Endometrium (tissue), 2 donors: ENCODE measurements at regions not wholly inside any gene's neighbourhood (a gene's known extent, or its start where the extent isn't known, plus 50 kb on each side); places are given as distances from the start of the nearest gene placed in this dataset.
A peak's percentile ranks its signal among the peaks of the same experiment; 100 is the strongest.

Source experiments
- FAIRE-seq: peaks from 2 replicates; lab custom pipeline; 2012; peaks lifted over from hg19 to GRCh38; lab: Jason Lieb, UNC
- donor health status: control.
- donor health status: control.

DNA sequence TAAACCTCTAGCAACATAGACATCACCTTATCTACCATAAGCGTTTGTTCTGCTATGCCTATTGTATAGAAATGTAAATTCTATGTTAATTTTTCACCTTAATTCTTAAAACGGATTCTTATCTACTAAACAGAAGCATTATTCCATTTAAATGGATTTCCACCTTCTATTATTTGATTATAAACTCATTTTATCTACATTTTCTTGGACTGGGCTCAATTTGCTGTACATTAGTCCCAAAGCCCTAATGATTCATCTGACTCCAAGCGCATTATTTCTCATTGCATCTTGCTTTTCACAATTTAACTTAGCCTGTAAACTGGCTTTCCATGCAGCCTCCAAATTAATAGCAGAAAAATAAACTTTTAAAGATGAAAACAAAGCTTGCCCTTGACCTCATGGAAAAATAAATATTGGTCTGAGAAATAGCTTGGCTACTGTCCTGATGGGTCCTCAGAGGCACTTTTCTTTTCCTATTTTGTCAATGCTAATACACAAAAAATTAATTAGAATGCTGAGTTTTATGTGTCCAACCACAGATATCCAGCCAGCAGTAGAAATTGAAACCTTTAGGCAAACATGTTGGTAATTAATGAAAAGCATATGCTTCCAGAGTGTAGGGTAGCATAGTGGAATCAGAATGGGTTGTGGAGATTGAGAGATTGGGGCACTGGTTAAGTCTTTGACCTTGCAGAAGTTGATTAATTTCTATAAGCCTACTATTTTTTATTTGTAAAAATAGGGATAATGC lies 81.4 kb upstream of the CFAP20DC start:
- FAIRE-seq: peak; percentile 98

DNA sequence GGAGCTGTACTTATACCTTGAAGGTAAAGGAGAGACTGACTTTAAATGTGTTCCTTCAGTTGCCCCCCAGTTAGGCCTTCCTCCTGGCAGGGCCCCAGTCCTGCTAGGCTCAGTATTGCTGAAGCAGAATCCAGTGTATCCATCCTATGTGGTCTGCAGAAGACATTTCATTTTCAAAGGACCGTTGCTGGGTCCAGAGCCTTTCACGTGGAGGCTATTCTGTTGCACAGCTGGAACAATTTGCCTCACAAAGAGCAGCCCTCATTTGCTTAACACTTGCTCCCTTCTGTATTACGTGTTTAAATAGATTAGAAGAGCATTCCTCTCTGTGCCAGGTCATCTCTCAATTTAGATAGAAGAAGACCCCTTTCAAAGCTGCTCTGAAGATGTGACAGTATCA lies 78.9 kb upstream of the CFAP20DC start:
- no peak for FAIRE-seq

DNA sequence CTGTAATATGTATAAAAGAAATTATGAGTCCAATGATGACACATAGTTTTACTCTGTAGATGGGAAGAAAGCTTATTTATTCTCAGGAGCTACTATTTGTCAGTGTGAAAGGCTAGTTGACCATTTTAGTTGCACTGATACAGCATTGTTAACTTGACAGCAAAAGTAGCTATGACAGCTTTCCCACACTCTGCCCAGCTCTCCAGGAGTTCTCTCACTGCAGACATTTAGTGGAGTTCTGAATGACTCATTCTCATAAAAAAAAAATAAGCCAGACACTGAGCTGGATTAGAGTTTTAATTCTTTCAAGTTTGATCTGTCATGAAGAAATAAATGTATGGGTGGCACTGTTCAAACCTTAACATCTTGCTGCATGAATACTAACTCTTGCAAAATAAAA lies 77.2 kb upstream of the CFAP20DC start:
- FAIRE-seq: no peak

DNA sequence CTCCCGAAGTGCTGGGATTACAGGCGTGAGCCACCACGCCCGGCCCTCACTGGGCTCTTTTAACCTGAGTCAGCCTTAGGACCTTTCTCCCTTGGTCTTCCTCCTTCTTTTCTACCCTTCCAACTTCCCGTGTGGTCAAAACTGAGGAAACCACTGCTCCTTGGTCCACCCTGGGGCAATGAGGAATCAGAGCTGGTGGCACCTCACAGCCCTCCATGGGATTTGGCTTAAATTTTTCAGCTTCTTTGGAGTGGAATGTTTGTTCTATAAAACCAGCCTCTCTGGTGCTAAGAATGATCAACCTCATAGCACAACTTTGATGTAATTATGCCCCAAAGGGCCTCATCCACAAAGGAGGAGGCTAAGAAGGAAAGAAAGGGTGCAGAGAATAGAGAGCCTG lies 76.6 kb upstream of the CFAP20DC start:
- no peak for FAIRE-seq

DNA sequence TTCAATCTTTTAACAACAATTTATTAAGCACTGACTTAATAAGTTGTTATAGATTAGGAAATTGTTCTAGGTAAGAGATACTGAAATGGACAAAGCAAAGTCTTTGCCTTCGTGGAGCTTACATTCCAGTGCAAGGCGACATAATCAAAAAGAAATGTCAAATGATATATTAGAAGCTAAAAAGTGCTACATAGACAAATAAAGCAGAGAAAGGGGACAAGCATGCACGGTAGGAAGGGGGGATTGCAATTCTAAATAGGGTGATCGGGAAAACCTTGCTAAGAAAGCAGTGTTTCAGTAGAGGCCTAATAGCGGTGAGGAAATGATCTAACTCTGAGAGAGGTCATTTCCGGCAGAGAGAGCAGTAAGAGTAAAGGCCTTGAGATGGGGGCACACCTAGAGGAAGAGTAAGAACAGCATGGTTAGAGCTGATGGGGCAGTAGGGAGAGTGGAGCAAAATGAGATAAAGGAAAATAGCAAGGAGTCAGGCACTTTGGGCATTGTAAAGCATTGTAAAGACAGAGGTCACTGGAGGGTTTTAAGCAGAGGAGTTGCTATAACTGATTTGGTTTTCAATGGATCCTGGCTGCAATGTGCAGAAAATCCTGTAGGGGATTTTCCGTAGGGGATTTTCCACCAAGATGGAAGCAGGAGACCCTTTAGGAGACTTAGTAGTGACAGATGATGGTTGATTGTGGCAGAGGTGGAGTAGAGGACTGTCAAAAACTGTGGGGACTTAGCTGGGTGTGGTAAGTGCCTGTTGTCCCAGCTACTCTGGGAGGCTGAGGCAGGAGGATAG lies 71.7 kb upstream of the CFAP20DC start:
- no peak for FAIRE-seq

DNA sequence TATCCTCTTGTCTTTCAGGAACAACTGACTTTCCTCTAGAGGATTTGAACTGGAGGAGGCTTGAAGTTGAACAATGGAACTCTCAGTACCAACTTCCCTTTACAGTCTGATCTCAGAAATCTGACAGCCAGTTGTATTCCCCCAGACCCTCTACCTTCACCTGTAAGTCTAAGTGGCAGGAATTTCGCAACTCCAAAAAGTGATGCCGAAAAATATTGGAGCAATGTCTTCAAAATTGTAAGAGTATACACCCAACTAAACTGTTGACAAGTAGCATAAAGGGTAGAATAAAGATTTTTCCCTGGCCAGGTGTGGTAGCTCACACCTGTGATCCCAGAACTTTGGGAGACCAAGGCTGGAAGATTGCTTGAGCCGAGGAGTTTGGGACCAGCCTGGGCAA lies 69.1 kb upstream of the CFAP20DC start:
- FAIRE-seq: no peak

DNA sequence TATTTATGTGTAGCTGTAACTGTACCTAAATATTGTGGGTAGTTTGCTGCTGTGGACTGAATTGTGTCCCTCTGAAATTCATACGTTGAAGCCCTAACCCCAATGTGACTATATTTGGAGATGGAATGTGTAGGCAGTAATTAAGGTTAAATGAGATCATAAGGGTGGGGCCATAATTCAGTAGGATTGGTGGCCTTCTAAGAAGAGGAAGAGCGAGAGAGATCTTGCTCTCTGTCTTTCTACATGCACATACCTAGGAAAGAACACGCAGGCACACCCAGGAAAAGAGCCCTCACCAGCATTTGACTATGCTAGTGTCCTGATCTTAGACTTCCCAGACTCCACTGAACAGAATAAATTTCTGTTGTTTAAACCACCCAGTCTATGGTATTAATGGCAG lies 67.6 kb upstream of the CFAP20DC start:
- FAIRE-seq: no peak

DNA sequence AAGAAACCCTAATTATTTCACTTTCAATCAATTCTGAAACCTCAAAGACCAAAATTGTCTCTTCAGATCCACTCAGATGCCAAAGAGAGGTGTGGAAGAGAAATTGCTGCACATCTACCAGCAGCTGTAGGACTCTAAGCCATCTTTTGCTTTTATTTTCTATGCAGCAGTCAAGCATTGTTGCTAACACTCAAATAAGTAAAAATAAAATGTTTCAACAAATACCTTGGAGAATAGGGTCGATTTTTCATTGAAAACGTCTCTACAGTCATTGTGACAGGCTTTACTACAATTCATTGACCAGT lies 66.4 kb upstream of the CFAP20DC start:
- no peak for FAIRE-seq

DNA sequence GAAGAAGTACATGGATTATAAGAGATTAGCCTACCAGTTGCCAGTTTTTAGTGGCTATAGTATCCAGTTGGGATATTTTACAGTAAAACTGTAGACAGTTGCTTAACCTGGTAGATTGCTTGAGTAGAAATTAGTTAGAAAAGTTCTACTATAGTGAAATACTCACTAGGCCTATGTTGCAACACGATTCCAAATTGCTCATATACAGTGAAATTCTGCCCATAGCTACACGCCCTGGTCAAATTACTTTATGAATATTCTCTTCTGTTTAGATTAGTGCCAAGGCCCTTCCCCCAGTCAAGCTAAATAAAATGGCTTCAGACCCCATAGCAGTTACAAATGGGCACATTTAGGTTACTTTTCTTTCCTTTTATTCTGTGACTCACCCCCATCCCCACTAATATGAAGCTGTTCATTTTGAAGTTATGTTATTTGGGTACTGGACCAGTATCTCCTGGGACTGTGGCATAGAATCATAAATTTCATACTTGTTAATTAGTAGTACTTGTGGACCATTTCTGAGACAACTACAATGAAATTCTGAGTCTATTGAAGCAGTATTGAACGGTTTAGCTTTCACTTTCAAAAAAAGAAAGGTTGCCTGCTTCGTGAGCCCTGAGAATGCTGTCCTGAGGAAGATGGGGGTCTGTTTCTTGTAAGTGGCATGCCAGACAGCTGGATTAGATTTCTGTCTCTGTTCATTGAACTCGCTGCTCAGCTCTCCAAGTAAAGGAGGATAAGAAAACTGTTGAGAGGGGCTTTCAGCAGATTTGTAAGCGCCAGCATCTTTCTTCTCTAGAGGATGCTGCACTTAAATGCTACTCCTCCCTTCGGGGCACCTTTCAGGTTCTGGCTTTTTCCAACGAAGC lies 65.8 kb upstream of the CFAP20DC start:
- no peak for FAIRE-seq

DNA sequence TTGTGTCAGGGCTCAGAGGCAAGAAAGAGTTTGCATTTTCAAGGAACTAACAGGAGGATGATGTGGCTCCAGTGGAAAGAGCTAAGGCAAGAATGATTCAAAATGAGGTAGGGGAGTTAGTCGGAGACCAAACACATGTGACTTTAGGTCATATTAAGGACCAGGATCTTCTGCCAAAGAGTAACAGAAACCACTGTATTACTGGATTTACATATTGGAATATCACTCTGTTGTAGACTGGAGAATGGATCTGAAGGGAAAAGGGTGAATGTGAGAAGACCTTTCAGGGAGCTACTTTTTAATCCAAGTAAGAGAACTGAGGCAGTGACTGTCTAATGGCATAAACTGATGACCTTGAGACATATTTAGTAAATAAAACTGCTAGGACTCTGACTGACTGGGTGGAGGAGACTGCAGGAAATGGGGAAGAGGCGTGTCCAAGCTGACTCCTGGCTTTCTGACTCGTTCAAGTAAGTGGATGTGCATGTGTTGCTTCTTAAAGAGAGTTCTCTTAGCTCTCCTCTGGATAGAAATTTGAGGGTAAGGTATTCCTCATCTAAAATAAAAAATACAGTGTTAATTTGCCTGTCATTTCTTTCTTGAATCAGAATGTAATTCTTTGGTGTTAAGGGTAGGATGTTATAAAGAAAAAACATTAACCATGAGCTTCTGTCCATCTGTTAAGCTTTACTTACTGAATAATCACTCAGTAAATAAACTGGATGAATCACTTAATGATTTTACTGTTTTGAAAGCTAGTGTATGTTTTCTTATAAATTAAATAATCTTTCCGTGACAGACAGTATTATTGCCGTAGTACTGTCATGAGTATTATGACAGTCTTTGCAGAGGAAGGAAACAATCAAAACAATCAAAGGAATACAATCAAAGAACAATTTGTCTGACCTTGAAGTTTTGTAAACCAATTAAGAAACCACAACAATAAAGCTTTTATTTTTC lies 58.3 kb upstream of the CFAP20DC start:
- no peak for FAIRE-seq

DNA sequence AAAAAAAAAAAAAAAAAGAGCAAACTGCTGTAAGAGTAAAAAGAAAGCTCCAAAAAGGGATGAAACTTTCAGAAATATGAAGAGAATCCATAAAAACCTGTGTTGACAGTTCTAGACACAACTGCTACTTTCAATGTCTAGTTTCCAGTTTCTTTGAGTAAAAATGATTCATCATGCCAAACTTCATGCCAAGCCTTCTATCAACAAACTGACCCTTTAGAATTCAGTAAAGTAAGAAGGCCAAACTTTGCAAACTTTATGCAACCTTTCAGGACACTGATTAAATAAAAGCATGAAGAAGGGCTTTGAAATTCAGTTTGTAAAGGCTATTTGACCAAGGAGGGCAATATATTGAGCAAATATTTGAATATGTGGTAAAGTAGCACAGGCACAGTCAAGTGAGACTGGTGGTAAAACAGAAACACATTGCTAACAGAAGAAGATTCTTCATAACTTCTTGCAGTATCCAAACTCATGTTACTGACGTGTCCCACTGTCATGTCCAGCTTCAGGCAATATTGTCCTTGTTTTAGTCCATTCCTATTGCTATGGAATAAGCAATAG lies 56.3 kb upstream of the CFAP20DC start:
- no peak for FAIRE-seq

DNA sequence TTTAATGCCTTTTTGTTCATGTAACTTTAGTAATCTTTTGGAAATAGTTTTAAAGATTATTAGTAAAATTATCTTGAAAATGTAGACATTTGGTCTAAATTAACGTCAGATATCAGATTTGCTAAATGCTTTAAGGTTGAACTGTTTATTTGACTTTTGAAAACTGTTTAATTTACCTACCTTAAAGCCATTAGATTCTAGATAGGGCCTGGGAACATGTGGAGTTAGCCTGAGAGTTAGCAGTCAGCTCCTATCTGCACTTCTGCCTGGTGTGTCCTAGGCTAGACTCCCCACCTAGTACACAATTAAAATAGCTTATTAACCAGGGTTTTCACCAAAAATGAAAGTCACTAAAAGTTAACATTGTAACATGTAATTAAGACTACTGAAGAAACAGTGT lies 53.7 kb upstream of the CFAP20DC start:
- no peak for FAIRE-seq

DNA sequence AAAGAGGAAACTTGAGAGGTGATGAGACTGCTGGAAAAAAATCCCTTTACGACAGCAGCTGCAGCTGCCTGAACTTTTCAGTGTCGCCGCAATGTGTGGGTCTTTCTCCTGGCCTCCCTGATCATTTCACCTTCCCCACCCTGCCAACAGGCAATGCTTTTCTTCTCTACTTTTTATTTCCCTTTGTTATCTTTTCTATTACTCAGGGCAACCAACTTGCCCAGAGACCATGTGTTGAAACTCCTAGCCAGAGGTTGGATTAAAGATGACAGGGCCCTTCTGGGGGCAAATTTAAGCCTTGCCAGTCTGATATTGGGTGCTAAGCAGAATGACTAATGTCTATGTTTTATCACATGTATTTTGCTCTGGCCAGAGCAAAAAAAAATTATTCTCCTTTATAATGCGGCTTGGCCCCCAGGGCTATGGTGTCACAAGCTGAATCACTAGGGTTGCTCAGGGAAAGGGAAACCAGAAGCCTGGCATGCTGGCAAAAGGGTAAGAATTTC lies 51.5 kb upstream of the CFAP20DC start:
- no peak for FAIRE-seq
